ENCODE measurements at regions not wholly inside any gene's neighbourhood (a gene's known extent, or its start where the extent isn't known, plus 50 kb on each side); places are given as distances from the start of the nearest gene placed in this dataset.

DNA sequence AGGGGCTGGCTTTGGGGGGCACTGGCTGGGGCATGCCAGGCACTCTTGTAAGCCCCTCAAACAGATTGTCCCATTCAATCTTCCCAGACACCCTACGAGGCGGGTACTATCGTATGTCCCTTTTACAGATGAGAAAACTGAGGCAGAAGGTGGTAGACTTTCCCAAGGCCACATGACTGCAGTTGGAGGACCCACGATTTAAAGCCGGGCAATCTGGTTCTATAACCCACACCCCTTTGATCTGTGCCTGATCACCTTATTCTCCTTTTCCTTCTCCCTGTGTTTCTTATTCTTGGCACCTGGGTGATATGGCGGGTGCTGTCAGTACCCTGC lies 146.3 kb upstream of the IRX3 start:
- TF ChIP-seq, protein P1, sequence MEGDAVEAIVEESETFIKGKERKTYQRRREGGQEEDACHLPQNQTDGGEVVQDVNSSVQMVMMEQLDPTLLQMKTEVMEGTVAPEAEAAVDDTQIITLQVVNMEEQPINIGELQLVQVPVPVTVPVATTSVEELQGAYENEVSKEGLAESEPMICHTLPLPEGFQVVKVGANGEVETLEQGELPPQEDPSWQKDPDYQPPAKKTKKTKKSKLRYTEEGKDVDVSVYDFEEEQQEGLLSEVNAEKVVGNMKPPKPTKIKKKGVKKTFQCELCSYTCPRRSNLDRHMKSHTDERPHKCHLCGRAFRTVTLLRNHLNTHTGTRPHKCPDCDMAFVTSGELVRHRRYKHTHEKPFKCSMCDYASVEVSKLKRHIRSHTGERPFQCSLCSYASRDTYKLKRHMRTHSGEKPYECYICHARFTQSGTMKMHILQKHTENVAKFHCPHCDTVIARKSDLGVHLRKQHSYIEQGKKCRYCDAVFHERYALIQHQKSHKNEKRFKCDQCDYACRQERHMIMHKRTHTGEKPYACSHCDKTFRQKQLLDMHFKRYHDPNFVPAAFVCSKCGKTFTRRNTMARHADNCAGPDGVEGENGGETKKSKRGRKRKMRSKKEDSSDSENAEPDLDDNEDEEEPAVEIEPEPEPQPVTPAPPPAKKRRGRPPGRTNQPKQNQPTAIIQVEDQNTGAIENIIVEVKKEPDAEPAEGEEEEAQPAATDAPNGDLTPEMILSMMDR (IDR thresholded peaks at IDR 0.05): no peak
- TF ChIP-seq POLR2A (IDR thresholded peaks at IDR 0.05): no peak

Measured in ovary (tissue), 3 donors.